ENCODE measurements at regions not wholly inside any gene's neighbourhood (a gene's known extent, or its start where the extent isn't known, plus 50 kb on each side); places are given as distances from the start of the nearest gene placed in this dataset.

- Mint-ChIP-seq H3K9me3 (no peaks in the 10 kb centered on the region), H3K4me1 (ENCODE audit: low read depth) (no peaks in the 10 kb centered on the region), H3K36me3 (ENCODE audit: low read depth) (no peaks in the 10 kb centered on the region), H3K4me3 (no peak overlapping the region), H3K27me3 (no peaks in the 10 kb centered on the region), H3K27ac (no peak overlapping the region)
- intact Hi-C loops (cut with micrococcal nuclease): no loop called here
These were observed 108.4 kb upstream of the GGTLC1 start for GRCh38 chr20:24096864-24097450.

GRCh38 chr20:24096264-24096663 lies 107.7 kb upstream of the GGTLC1 start:
- no peak overlapping the region for H3K27ac Mint-ChIP-seq
- H3K4me1 Mint-ChIP-seq (ENCODE audit: low read depth): no peaks in the 10 kb centered on the region
- H3K4me3 Mint-ChIP-seq: no peak overlapping the region
- intact Hi-C loops (cut with micrococcal nuclease): no loop called here
- H3K9me3 Mint-ChIP-seq: no peaks in the 10 kb centered on the region
- H3K36me3 Mint-ChIP-seq (ENCODE audit: low read depth): no peaks in the 10 kb centered on the region
- H3K27me3 Mint-ChIP-seq: no peaks in the 10 kb centered on the region

- intact Hi-C loops (cut with micrococcal nuclease): no loop called here
- H3K4me3 Mint-ChIP-seq: no peak overlapping the region
- no peaks in the 10 kb centered on the region for H3K4me1 Mint-ChIP-seq (ENCODE audit: low read depth)
- H3K27me3 Mint-ChIP-seq: no peaks in the 10 kb centered on the region
- H3K36me3 Mint-ChIP-seq (ENCODE audit: low read depth): no peaks in the 10 kb centered on the region
- H3K9me3 Mint-ChIP-seq: no peaks in the 10 kb centered on the region
- H3K27ac Mint-ChIP-seq: no peak overlapping the region
These were observed 107.2 kb upstream of the GGTLC1 start for GRCh38 chr20:24095756-24096155.

GRCh38 chr20:24095303-24095702 lies 106.7 kb upstream of the GGTLC1 start:
- Mint-ChIP-seq H3K27me3 (no peaks in the 10 kb centered on the region), H3K9me3 (no peaks in the 10 kb centered on the region), H3K4me3 (no peak overlapping the region), H3K4me1 (ENCODE audit: low read depth) (no peaks in the 10 kb centered on the region), H3K36me3 (ENCODE audit: low read depth) (no peaks in the 10 kb centered on the region), H3K27ac (no peak overlapping the region)
- intact Hi-C loops (cut with micrococcal nuclease): no loop called here

- Mint-ChIP-seq H3K27ac (no peak overlapping the region), H3K4me3 (no peak overlapping the region), H3K27me3 (no peaks in the 10 kb centered on the region), H3K4me1 (ENCODE audit: low read depth) (no peaks in the 10 kb centered on the region), H3K36me3 (ENCODE audit: low read depth) (no peaks in the 10 kb centered on the region), H3K9me3 (no peaks in the 10 kb centered on the region)
- intact Hi-C loops (cut with micrococcal nuclease): no loop called here
These were observed 101.0 kb upstream of the GGTLC1 start for GRCh38 chr20:24089576-24089975.

- intact Hi-C loops (cut with micrococcal nuclease): no loop called here
- Mint-ChIP-seq H3K9me3 (no peaks in the 10 kb centered on the region), H3K27ac (no peak overlapping the region), H3K36me3 (ENCODE audit: low read depth) (no peaks in the 10 kb centered on the region), H3K27me3 (no peaks in the 10 kb centered on the region), H3K4me1 (ENCODE audit: low read depth) (no peaks in the 10 kb centered on the region), H3K4me3 (no peak overlapping the region)
These were observed 97.5 kb upstream of the GGTLC1 start for GRCh38 chr20:24086121-24086520.

- no peaks in the 10 kb centered on the region for H3K27me3 Mint-ChIP-seq
- no peak overlapping the region for H3K4me3 Mint-ChIP-seq
- no peak overlapping the region for H3K27ac Mint-ChIP-seq
- intact Hi-C loops (cut with micrococcal nuclease): no loop called here
- no peaks in the 10 kb centered on the region for H3K4me1 Mint-ChIP-seq (ENCODE audit: low read depth)
- H3K9me3 Mint-ChIP-seq: no peaks in the 10 kb centered on the region
- H3K36me3 Mint-ChIP-seq (ENCODE audit: low read depth): no peaks in the 10 kb centered on the region
These were observed 95.7 kb upstream of the GGTLC1 start for GRCh38 chr20:24084281-24084680.

GRCh38 chr20:24081077-24081476 lies 92.5 kb upstream of the GGTLC1 start:
- H3K4me1 Mint-ChIP-seq (ENCODE audit: low read depth): no peaks in the 10 kb centered on the region
- intact Hi-C loops (cut with micrococcal nuclease): no loop called here
- no peaks in the 10 kb centered on the region for H3K9me3 Mint-ChIP-seq
- H3K27ac Mint-ChIP-seq: no peak overlapping the region
- H3K27me3 Mint-ChIP-seq: no peaks in the 10 kb centered on the region
- no peaks in the 10 kb centered on the region for H3K36me3 Mint-ChIP-seq (ENCODE audit: low read depth)
- H3K4me3 Mint-ChIP-seq: no peak overlapping the region

GRCh38 chr20:24079661-24080412 lies 91.3 kb upstream of the GGTLC1 start:
- Mint-ChIP-seq H3K27ac (no peak overlapping the region), H3K27me3 (no peaks in the 10 kb centered on the region), H3K36me3 (ENCODE audit: low read depth) (no peaks in the 10 kb centered on the region), H3K4me3 (no peak overlapping the region), H3K4me1 (ENCODE audit: low read depth) (no peaks in the 10 kb centered on the region), H3K9me3 (no peaks in the 10 kb centered on the region)
- intact Hi-C loops (cut with micrococcal nuclease): no loop called here

- Mint-ChIP-seq H3K27me3 (no peaks in the 10 kb centered on the region), H3K9me3 (no peaks in the 10 kb centered on the region), H3K4me1 (ENCODE audit: low read depth) (no peaks in the 10 kb centered on the region), H3K36me3 (ENCODE audit: low read depth) (no peaks in the 10 kb centered on the region), H3K4me3 (no peak overlapping the region), H3K27ac (no peak overlapping the region)
- intact Hi-C loops (cut with micrococcal nuclease): no loop called here
These were observed 88.6 kb upstream of the GGTLC1 start for GRCh38 chr20:24077145-24077544.

- intact Hi-C loops (cut with micrococcal nuclease): no loop called here
- Mint-ChIP-seq H3K27me3 (no peaks in the 10 kb centered on the region), H3K27ac (no peak overlapping the region), H3K9me3 (peaks cover 14% of the 10 kb centered on the region), H3K4me3 (no peak overlapping the region), H3K36me3 (ENCODE audit: low read depth) (no peaks in the 10 kb centered on the region), H3K4me1 (ENCODE audit: low read depth) (no peaks in the 10 kb centered on the region)
These were observed 82.1 kb upstream of the GGTLC1 start for GRCh38 chr20:24070679-24071078.

GRCh38 chr20:24066076-24066700 lies 77.6 kb upstream of the GGTLC1 start:
- Mint-ChIP-seq H3K36me3 (ENCODE audit: low read depth) (no peaks in the 10 kb centered on the region), H3K4me3 (no peak overlapping the region), H3K9me3 (peaks cover 10% of the 10 kb centered on the region), H3K27me3 (no peaks in the 10 kb centered on the region), H3K27ac (no peak overlapping the region), H3K4me1 (ENCODE audit: low read depth) (no peaks in the 10 kb centered on the region)
- intact Hi-C loops (cut with micrococcal nuclease): no loop called here

GRCh38 chr20:24064915-24065314 lies 76.3 kb upstream of the GGTLC1 start:
- Mint-ChIP-seq H3K4me1 (ENCODE audit: low read depth) (no peaks in the 10 kb centered on the region), H3K4me3 (no peak overlapping the region), H3K27me3 (no peaks in the 10 kb centered on the region), H3K36me3 (ENCODE audit: low read depth) (no peaks in the 10 kb centered on the region), H3K9me3 (no peaks in the 10 kb centered on the region), H3K27ac (no peak overlapping the region)
- intact Hi-C loops (cut with micrococcal nuclease): no loop called here

GRCh38 chr20:24064092-24064491 lies 75.5 kb upstream of the GGTLC1 start:
- no peaks in the 10 kb centered on the region for H3K27me3 Mint-ChIP-seq
- H3K27ac Mint-ChIP-seq: no peak overlapping the region
- H3K4me3 Mint-ChIP-seq: no peak overlapping the region
- intact Hi-C loops (cut with micrococcal nuclease): no loop called here
- no peaks in the 10 kb centered on the region for H3K4me1 Mint-ChIP-seq (ENCODE audit: low read depth)
- H3K36me3 Mint-ChIP-seq (ENCODE audit: low read depth): no peaks in the 10 kb centered on the region
- H3K9me3 Mint-ChIP-seq: no peaks in the 10 kb centered on the region
